Neuronal stem cell (in vitro differentiated cells): ENCODE measurements at regions not wholly inside any gene's neighbourhood (a gene's known extent, or its start where the extent isn't known, plus 50 kb on each side); places are given as distances from the start of the nearest gene placed in this dataset.

Experiments
- DNase-seq: peaks from one replicate; pipeline ENCODE4 v3.0.0-alpha.2; 2013; ENCODE audit warnings: low spot score
- H2AFZ ChIP-seq: one replicate; pipeline ENCODE4 v1.6.1; 2013; ENCODE audit warnings: mild to moderate bottlenecking, low read length, inconsistent platforms
- H2AK5ac ChIP-seq: 2 replicates; pipeline ENCODE4 v1.6.1; 2013; ENCODE audit warnings: low read depth, mild to moderate bottlenecking, inconsistent platforms, low read length, moderate library complexity, mixed read lengths
- H2BK120ac ChIP-seq: 2 replicates; pipeline ENCODE4 v1.6.1; 2013; ENCODE audit warnings: low read depth, mild to moderate bottlenecking, inconsistent platforms, low read length, moderate library complexity, mixed read lengths
- H2BK12ac ChIP-seq: one replicate; pipeline ENCODE4 v1.6.1; 2013; ENCODE audit warnings: low read length, inconsistent platforms
- H2BK15ac ChIP-seq: 2 replicates; pipeline ENCODE4 v1.6.1; 2013; ENCODE audit warnings: mild to moderate bottlenecking, low read length, inconsistent platforms, mixed read lengths
- H2BK5ac ChIP-seq: one replicate; pipeline ENCODE4 v1.6.1; 2013; ENCODE audit warnings: inconsistent platforms, mild to moderate bottlenecking, low read length, moderate library complexity
- H3K14ac ChIP-seq: one replicate; pipeline ENCODE4 v1.6.1; 2013; ENCODE audit warnings: low read length, inconsistent platforms
- H3K18ac ChIP-seq: 2 replicates; pipeline ENCODE4 v1.6.1; 2013; ENCODE audit warnings: low read length, inconsistent platforms
- H3K23ac ChIP-seq: 2 replicates; pipeline ENCODE4 v1.6.1; 2013; ENCODE audit warnings: low read depth, mild to moderate bottlenecking, mixed read lengths, low read length, inconsistent platforms; ENCODE audit not compliant: poor library complexity
- H3K27ac ChIP-seq: replicated peaks from 3 replicates; pipeline ENCODE4 v1.5.1; 2013; ENCODE audit warnings: low read length, inconsistent platforms
- H3K27me3 ChIP-seq, 3 experiments: 2 replicates each; pipeline ENCODE4 v1.6.1; 2013; ENCODE audit warnings: low read length in 3 of 3, mild to moderate bottlenecking in 2 of 3, inconsistent platforms in 1 of 3, low read depth in 1 of 3, mixed read lengths in 1 of 3, moderate library complexity in 1 of 3; ENCODE audit not compliant: control insufficient read depth in 3 of 3, insufficient read depth in 3 of 3
- H3K36me3 ChIP-seq, 2 donors: replicated peaks in 1 of 2; 2 replicates each; pipeline ENCODE4 v1.6.1; 2013; ENCODE audit warnings: low read length in 2 of 2; ENCODE audit not compliant: control insufficient read depth in 2 of 2, insufficient read depth in 2 of 2
- H3K4ac ChIP-seq: 2 replicates; pipeline ENCODE4 v1.6.1; 2013; ENCODE audit warnings: inconsistent platforms, mild to moderate bottlenecking, low read length, moderate library complexity
- H3K4me1 ChIP-seq, 2 donors: 1 replicate in 1 of 2; 2 replicates in 1 of 2; pipeline ENCODE4 v1.6.1; 2013; ENCODE audit warnings: low read length in 2 of 2, low read depth in 1 of 2; ENCODE audit not compliant: control insufficient read depth in 2 of 2, insufficient read depth in 1 of 2
- H3K4me2 ChIP-seq: one replicate; pipeline ENCODE4 v1.6.1; 2013; ENCODE audit warnings: mild to moderate bottlenecking, low read length, inconsistent platforms; ENCODE audit not compliant: insufficient read depth, poor library complexity, severe bottlenecking
- H3K4me3 ChIP-seq, 2 donors: 2 replicates each; pipeline ENCODE4 v1.5.1; 2013; ENCODE audit warnings: low read length in 2 of 2, mild to moderate bottlenecking in 2 of 2, inconsistent platforms in 1 of 2, moderate library complexity in 1 of 2
- H3K79me1 ChIP-seq: one replicate; pipeline ENCODE4 v1.6.1; 2013; ENCODE audit warnings: low read depth, mild to moderate bottlenecking, inconsistent platforms, low read length, moderate library complexity
- H3K9ac ChIP-seq: one replicate; pipeline ENCODE4 v1.6.1; 2013; ENCODE audit warnings: mild to moderate bottlenecking, low read depth, low read length, inconsistent platforms; ENCODE audit not compliant: poor library complexity
- H3K9me3 ChIP-seq, 2 donors: replicated peaks in 1 of 2; 2 replicates each; pipeline versions ENCODE3 to v1.6.1; 2013; ENCODE audit warnings: low read length in 2 of 2, mild to moderate bottlenecking in 2 of 2, inconsistent platforms in 1 of 2, low read depth in 1 of 2, mixed read lengths in 1 of 2, moderate library complexity in 1 of 2; ENCODE audit not compliant: control insufficient read depth in 2 of 2, insufficient read depth in 1 of 2
- H4K8ac ChIP-seq: one replicate; pipeline ENCODE4 v1.6.1; 2013; ENCODE audit warnings: low read depth, mild to moderate bottlenecking, inconsistent platforms, low read length, moderate library complexity
- H4K91ac ChIP-seq: one replicate; pipeline ENCODE4 v1.6.1; 2013; ENCODE audit warnings: low read length, low read depth, mild to moderate bottlenecking, inconsistent platforms; ENCODE audit not compliant: poor library complexity
- WGBS, 2 donors: extraction: QIAGEN DNeasy Blood & Tissue Kit; methylation state at CpG; one replicate each; pipeline ENCODE4 v1.1.7; 2013; ENCODE audit warnings: missing lambda C conversion rate in 2 of 2, mixed read lengths in 1 of 2; ENCODE audit not compliant: insufficient read length in 2 of 2, insufficient replicate concordance in 1 of 2; ENCODE audit errors: extremely low coverage in 2 of 2; 5-methylcytosine and 5-hydroxymethylcytosine counted together

GRCh38 chr7:46244757-46245156 lies 323.7 kb upstream of the IGFBP3 start:
- Histone ChIP-seq H3K27ac (no peak overlapping the region), H3K27me3 (no peaks in the 10 kb centered on the region), H2BK12ac (no peak overlapping the region), H3K4me1 (peaks cover 6 to 9% of the 10 kb centered on the region in 2 donors), H3K9ac (no peak overlapping the region), H2BK5ac (no peak overlapping the region), H3K36me3 (no peaks in the 10 kb centered on the region), H4K8ac (no peak overlapping the region), H3K14ac (no peak overlapping the region), H3K9me3 (no peaks in the 10 kb centered on the region), H3K79me1 (no peaks in the 10 kb centered on the region), H2BK120ac (no peak overlapping the region), H2AFZ (peak overlapping the region; percentile 32), H3K23ac (no peak overlapping the region), H3K4me3 (no peak overlapping the region), H3K18ac (no peak overlapping the region), H3K4ac (no peak overlapping the region), H2AK5ac (no peak overlapping the region), H2BK15ac (no peak overlapping the region), H4K91ac (no peak overlapping the region), H3K4me2 (no peak overlapping the region)
- no peak for DNase-seq
- no CpG with 5 or more reads among the region's 2 CpGs for WGBS, 2 donors

DNA sequence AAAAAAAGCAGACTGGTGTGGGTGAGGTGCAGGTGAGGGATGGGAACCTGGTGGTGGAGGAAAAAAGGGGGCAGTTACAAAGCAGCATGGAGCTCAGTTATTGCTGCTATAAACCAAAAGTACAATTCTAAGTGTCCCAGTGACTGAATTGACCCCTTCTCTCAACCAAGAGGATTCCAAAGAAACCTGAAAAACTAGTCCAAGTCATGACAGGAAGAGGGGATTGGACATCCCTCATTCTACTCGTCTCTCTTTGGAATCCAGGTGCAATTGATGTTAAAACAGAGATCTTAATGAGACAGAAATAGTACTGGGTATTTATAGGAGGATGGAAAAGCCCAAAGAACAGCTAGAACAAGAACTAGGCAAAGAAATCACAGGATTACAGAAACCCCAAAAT lies 322.3 kb upstream of the IGFBP3 start:
- no peaks in the 10 kb centered on the region for H3K79me1 ChIP-seq
- no peak overlapping the region for H3K4me3 ChIP-seq
- H3K9me3 ChIP-seq, result no peaks in the 10 kb centered on the region
- H2AFZ ChIP-seq, result no peak overlapping the region
- no peak overlapping the region for H2BK15ac ChIP-seq
- no CpG with 5 or more reads among the region's 1 CpG for WGBS, 2 donors
- no peak overlapping the region for H3K14ac ChIP-seq
- H4K8ac ChIP-seq, result no peak overlapping the region
- no peak overlapping the region for H2BK120ac ChIP-seq
- H3K36me3 ChIP-seq, result no peaks in the 10 kb centered on the region
- DNase-seq, result no peak
- H3K27ac ChIP-seq, result no peak overlapping the region
- no peak overlapping the region for H4K91ac ChIP-seq
- H3K27me3 ChIP-seq, result no peaks in the 10 kb centered on the region
- H3K9ac ChIP-seq, result no peak overlapping the region
- no peak overlapping the region for H3K18ac ChIP-seq
- H3K4me1 ChIP-seq, result peaks cover 6 to 9% of the 10 kb centered on the region in 2 donors
- H2BK5ac ChIP-seq, result no peak overlapping the region
- no peak overlapping the region for H3K23ac ChIP-seq
- H2BK12ac ChIP-seq, result no peak overlapping the region
- H3K4ac ChIP-seq, result no peak overlapping the region
- no peak overlapping the region for H2AK5ac ChIP-seq
- no peak overlapping the region for H3K4me2 ChIP-seq

GRCh38 chr7:46239846-46240245 lies 318.8 kb upstream of the IGFBP3 start:
- no peaks in the 10 kb centered on the region for H3K79me1 ChIP-seq
- H2AK5ac ChIP-seq, result no peak overlapping the region
- no peak overlapping the region for H2BK15ac ChIP-seq
- no peaks in the 10 kb centered on the region for H3K36me3 ChIP-seq
- H3K27me3 ChIP-seq, result no peaks in the 10 kb centered on the region
- no peak overlapping the region for H3K4ac ChIP-seq
- H3K9ac ChIP-seq, result no peak overlapping the region
- no peak overlapping the region for H3K27ac ChIP-seq
- no peak overlapping the region for H4K8ac ChIP-seq
- H4K91ac ChIP-seq, result no peak overlapping the region
- H2BK12ac ChIP-seq, result no peak overlapping the region
- H3K4me1 ChIP-seq, result peaks cover 0 to under 1% of the 10 kb centered on the region in 2 donors
- no peak overlapping the region for H3K18ac ChIP-seq
- H2AFZ ChIP-seq, result no peak overlapping the region
- no CpG with 5 or more reads among the region's 5 CpGs for WGBS, 2 donors
- no peak overlapping the region for H3K14ac ChIP-seq
- no peaks in the 10 kb centered on the region for H3K9me3 ChIP-seq
- DNase-seq, result no peak
- no peak overlapping the region for H3K23ac ChIP-seq
- H3K4me2 ChIP-seq, result no peak overlapping the region
- H3K4me3 ChIP-seq, result no peak overlapping the region
- no peak overlapping the region for H2BK120ac ChIP-seq
- H2BK5ac ChIP-seq, result no peak overlapping the region

GRCh38 chr7:46237466-46237865 lies 316.4 kb upstream of the IGFBP3 start:
- Histone ChIP-seq H3K36me3 (no peaks in the 10 kb centered on the region), H4K91ac (no peak overlapping the region), H3K9ac (no peak overlapping the region), H3K14ac (no peak overlapping the region), H3K9me3 (no peaks in the 10 kb centered on the region), H4K8ac (no peak overlapping the region), H2BK5ac (no peak overlapping the region), H3K4me3 (no peak overlapping the region), H3K23ac (no peak overlapping the region), H2BK12ac (no peak overlapping the region), H2BK120ac (no peak overlapping the region), H3K4ac (no peak overlapping the region), H3K4me1 (no peaks in the 10 kb centered on the region), H2AK5ac (no peak overlapping the region), H3K27me3 (no peaks in the 10 kb centered on the region), H3K27ac (no peak overlapping the region), H2AFZ (no peak overlapping the region), H3K79me1 (no peaks in the 10 kb centered on the region), H3K18ac (no peak overlapping the region), H2BK15ac (no peak overlapping the region), H3K4me2 (no peak overlapping the region)
- no CpG with 5 or more reads among the region's 1 CpG for WGBS, 2 donors
- DNase-seq, result no peak
